ENCODE measurements at regions not wholly inside any gene's neighbourhood (a gene's known extent, or its start where the extent isn't known, plus 50 kb on each side); places are given as distances from the start of the nearest gene placed in this dataset.

GRCh38 chr5:57976506-57976905 lies 483.4 kb downstream of the PLK2 start:
- TF ChIP-seq CTCF (IDR thresholded peaks at IDR 0.05) (no peak), POLR2A (IDR thresholded peaks at IDR 0.05) (no peak)
